ENCODE measurements at regions not wholly inside any gene's neighbourhood (a gene's known extent, or its start where the extent isn't known, plus 50 kb on each side); places are given as distances from the start of the nearest gene placed in this dataset.

DNA sequence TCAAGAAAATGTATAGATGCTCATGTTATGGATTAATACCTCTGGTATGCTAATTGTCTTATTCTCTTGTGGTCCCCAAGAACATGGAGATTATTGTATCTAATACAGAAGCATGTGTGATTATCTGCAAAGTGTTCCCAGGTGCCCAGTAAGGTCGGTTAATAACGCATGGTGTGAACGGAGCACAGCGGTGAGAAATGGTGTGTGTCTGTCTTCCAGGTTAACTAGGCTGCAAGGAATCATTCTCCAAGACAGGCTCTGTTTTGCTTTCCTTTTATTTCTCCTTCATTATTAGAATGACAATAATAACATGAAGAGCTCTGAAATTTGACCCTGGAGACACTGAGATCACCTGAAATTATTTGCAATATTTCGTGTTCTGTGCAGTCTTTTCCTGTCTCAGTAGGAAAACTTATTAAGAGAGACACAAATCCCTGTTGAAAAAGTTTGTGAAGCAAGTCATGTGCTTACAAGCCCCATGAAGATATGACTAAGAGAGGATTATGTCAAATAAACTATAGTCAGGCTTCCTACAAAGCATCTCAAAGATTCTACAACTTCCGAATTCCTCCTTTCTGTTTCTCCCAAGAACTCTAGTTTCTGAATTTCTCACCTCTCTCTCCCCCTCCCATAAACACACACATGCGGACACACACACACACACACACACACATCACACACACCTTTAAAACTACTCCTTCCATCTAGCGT lies 230.9 kb downstream of the HS3ST1 start:
- TF ChIP-seq, protein P1, sequence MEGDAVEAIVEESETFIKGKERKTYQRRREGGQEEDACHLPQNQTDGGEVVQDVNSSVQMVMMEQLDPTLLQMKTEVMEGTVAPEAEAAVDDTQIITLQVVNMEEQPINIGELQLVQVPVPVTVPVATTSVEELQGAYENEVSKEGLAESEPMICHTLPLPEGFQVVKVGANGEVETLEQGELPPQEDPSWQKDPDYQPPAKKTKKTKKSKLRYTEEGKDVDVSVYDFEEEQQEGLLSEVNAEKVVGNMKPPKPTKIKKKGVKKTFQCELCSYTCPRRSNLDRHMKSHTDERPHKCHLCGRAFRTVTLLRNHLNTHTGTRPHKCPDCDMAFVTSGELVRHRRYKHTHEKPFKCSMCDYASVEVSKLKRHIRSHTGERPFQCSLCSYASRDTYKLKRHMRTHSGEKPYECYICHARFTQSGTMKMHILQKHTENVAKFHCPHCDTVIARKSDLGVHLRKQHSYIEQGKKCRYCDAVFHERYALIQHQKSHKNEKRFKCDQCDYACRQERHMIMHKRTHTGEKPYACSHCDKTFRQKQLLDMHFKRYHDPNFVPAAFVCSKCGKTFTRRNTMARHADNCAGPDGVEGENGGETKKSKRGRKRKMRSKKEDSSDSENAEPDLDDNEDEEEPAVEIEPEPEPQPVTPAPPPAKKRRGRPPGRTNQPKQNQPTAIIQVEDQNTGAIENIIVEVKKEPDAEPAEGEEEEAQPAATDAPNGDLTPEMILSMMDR (IDR thresholded peaks at IDR 0.05; ENCODE audit: borderline replicate concordance, extremely low read depth, low read length, poor library complexity, severe bottlenecking), result no peak
- no peak for TF ChIP-seq EZH2 (IDR thresholded peaks at IDR 0.05; ENCODE audit: borderline replicate concordance, low read depth, low read length, severe bottlenecking)

Data from DND-41 (cell line).